ENCODE measurements at regions not wholly inside any gene's neighbourhood (a gene's known extent, or its start where the extent isn't known, plus 50 kb on each side); places are given as distances from the start of the nearest gene placed in this dataset.
"Not testable (repeated sequence)": the region's sequence is repeated elsewhere in the genome, so short reads cannot be mapped to it uniquely, and the experiment has no call there.

GRCh38 chr2:224104668-224105386 lies 65.7 kb upstream of the SERPINE2 start:
- no peak for DNase-seq

- DNase-seq: no peak
Observed at GRCh38 chr2:224103651-224104050, 64.6 kb upstream of the SERPINE2 start.

- no peak for DNase-seq
Observed at GRCh38 chr2:224102991-224103390, 63.9 kb upstream of the SERPINE2 start.

GRCh38 chr2:224101820-224102630 lies 62.9 kb upstream of the SERPINE2 start:
- DNase-seq: peak; percentile 100

- no peak for DNase-seq
Observed at GRCh38 chr2:224099861-224100643, 61.0 kb upstream of the SERPINE2 start.

- DNase-seq: peak; percentile 70
Observed at GRCh38 chr2:224098481-224099230, 59.6 kb upstream of the SERPINE2 start.

GRCh38 chr2:224094413-224094812 lies 55.3 kb upstream of the SERPINE2 start:
- peak; percentile 86 for DNase-seq

GRCh38 chr2:224091671-224092070 lies 52.6 kb upstream of the SERPINE2 start:
- not testable (repeated sequence) for DNase-seq

GRCh38 chr2:224089606-224090005 lies 50.5 kb upstream of the SERPINE2 start:
- not testable (repeated sequence) for DNase-seq

All from fibroblast of upper back skin (primary cell).